T-helper 1 cell treated with Interleukin-12 subunit alpha and Interleukin-12 subunit beta and Interleukin-4 antibody, amounts not matched to agents 30 μg/mL and 1 μg/mL, for 36 hours (primary cell): ENCODE measurements at regions not wholly inside any gene's neighbourhood (a gene's known extent, or its start where the extent isn't known, plus 50 kb on each side); places are given as distances from the start of the nearest gene placed in this dataset.

ENCODE experiments used
- H3K27ac Mint-ChIP-seq: one replicate; pipeline ENCODE4 v1.8.0; 2021; ENCODE audit warnings: mild to moderate bottlenecking, mixed read lengths
- H3K27me3 Mint-ChIP-seq: one replicate; pipeline ENCODE4 v1.8.0; 2021; ENCODE audit warnings: low read depth, mixed read lengths
- H3K36me3 Mint-ChIP-seq: one replicate; pipeline ENCODE4 v1.8.0; 2021; ENCODE audit warnings: low read depth, mixed read lengths
- H3K4me1 Mint-ChIP-seq: one replicate; pipeline ENCODE4 v1.8.0; 2021; ENCODE audit warnings: low read depth, mixed read lengths
- H3K4me3 Mint-ChIP-seq: one replicate; pipeline ENCODE4 v1.8.0; 2021; ENCODE audit warnings: mild to moderate bottlenecking, moderate library complexity, mixed read lengths
- H3K9me3 Mint-ChIP-seq: one replicate; pipeline ENCODE4 v1.8.0; 2021; ENCODE audit warnings: mixed read lengths

DNA sequence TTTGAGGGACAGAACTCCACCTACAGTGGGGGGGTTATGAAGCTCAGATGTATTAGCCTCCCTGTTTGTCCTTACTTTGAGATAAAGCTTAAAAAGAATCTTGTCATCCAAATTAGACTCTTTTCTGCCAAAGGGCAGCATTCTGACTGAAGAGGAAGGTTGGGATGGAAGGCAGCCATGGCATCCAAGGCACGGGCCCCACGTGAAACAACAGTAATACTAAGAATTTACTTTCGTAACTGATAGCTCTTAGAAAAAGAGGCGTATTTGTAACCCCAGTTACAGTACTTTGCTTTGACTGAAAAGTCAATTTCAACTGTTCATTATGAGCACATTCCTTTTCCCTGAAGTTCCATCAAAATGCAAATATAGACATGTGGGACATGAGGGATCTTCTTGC lies 168.5 kb downstream of the ARRDC3 start:
- no peak overlapping the region for H3K4me3 Mint-ChIP-seq
- H3K9me3 Mint-ChIP-seq: no peaks in the 10 kb centered on the region
- H3K4me1 Mint-ChIP-seq: no peaks in the 10 kb centered on the region
- H3K27ac Mint-ChIP-seq: no peak overlapping the region
- H3K27me3 Mint-ChIP-seq: peaks cover 20% of the 10 kb centered on the region
- no peaks in the 10 kb centered on the region for H3K36me3 Mint-ChIP-seq
